ENCODE measurements at regions not wholly inside any gene's neighbourhood (a gene's known extent, or its start where the extent isn't known, plus 50 kb on each side); places are given as distances from the start of the nearest gene placed in this dataset.

- TF ChIP-seq, protein P1, sequence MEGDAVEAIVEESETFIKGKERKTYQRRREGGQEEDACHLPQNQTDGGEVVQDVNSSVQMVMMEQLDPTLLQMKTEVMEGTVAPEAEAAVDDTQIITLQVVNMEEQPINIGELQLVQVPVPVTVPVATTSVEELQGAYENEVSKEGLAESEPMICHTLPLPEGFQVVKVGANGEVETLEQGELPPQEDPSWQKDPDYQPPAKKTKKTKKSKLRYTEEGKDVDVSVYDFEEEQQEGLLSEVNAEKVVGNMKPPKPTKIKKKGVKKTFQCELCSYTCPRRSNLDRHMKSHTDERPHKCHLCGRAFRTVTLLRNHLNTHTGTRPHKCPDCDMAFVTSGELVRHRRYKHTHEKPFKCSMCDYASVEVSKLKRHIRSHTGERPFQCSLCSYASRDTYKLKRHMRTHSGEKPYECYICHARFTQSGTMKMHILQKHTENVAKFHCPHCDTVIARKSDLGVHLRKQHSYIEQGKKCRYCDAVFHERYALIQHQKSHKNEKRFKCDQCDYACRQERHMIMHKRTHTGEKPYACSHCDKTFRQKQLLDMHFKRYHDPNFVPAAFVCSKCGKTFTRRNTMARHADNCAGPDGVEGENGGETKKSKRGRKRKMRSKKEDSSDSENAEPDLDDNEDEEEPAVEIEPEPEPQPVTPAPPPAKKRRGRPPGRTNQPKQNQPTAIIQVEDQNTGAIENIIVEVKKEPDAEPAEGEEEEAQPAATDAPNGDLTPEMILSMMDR (IDR thresholded peaks at IDR 0.05; ENCODE audit: insufficient read depth, low read depth, low read length), result no peak
- Histone ChIP-seq H3K27me3 (ENCODE audit: control insufficient read depth, insufficient read depth, low read length) (no peaks in the 10 kb centered on the region), H3K4me3 (ENCODE audit: low read depth, low read length) (no peak overlapping the region), H3K36me3 (ENCODE audit: control insufficient read depth, insufficient read depth, low read length) (no peaks in the 10 kb centered on the region)
- ChIA-PET POLR2A (no interaction called here), CTCF (interaction anchor here (0.7 to 1.0 kb wide), 3 partner anchors 10 to 53 kb away, joined by 3 to 4 read pairs (median 4); no protein-coding TSS in a partner anchor)
- no peak for DNase-seq (ENCODE audit: low read depth)
Observed at GRCh38 chr16:80231121-80231520, 309.7 kb upstream of the DYNLRB2 start.

DNA sequence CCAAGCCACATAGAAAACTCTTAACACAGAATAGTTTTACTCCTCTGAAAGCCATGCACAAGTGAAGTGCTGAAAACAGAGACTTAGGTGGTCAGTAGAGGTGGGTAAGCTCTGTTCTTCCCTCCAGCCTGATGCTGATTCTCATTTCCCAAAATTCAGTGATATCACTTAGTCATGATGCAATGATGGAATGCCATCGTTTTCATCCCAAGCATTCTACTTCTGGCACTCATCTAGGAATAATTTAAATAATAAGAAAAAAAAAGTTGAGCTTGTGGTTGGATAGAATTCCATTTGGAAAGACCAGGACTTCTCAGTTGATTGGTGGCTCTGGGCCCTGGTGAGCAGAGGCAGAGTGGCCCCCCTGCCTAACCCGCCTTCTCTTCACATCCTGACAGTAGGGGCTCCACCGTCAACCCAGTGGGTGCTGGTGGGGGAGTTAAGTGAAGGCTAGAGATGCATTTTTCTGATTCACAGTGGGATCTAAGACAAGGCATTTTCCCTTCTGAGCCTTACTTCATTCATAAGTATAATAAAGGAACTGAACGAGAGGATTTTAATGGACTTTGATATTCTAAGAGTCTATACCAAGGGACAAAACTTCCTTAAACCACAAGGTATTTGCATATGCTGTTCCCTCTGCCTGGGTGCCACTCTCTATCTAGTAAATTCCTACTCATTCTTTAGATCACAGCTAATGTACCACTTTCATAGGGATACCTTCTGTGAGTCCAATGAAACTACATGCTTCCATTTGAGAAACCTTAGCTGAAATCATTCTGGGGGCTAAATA, 310.3 kb upstream of the DYNLRB2 start:
- no peak overlapping the region for H3K4me3 ChIP-seq (ENCODE audit: low read depth, low read length)
- H3K27me3 ChIP-seq (ENCODE audit: control insufficient read depth, insufficient read depth, low read length), result no peaks in the 10 kb centered on the region
- no peak for DNase-seq (ENCODE audit: low read depth)
- TF ChIP-seq, protein P1 (IDR thresholded peaks at IDR 0.05; ENCODE audit: insufficient read depth, low read depth, low read length), result no peak
- POLR2A ChIA-PET, result interaction anchor here (0.6 kb wide), 1 partner anchor 115 kb away, joined by 3 read pairs; no protein-coding TSS in a partner anchor
- no peaks in the 10 kb centered on the region for H3K36me3 ChIP-seq (ENCODE audit: control insufficient read depth, insufficient read depth, low read length)
- CTCF ChIA-PET, result interaction anchor here (0.7 to 1.0 kb wide), 3 partner anchors 10 to 53 kb away, joined by 3 to 4 read pairs (median 4); no protein-coding TSS in a partner anchor

GRCh38 chr16:80226499-80226898, 314.3 kb upstream of the DYNLRB2 start:
- H3K27me3 ChIP-seq (ENCODE audit: control insufficient read depth, insufficient read depth, low read length), result no peaks in the 10 kb centered on the region
- POLR2A ChIA-PET, result no interaction called here
- H3K36me3 ChIP-seq (ENCODE audit: control insufficient read depth, insufficient read depth, low read length), result no peaks in the 10 kb centered on the region
- no peak for DNase-seq (ENCODE audit: low read depth)
- H3K4me3 ChIP-seq (ENCODE audit: low read depth, low read length), result no peak overlapping the region
- CTCF ChIA-PET, result no interaction called here
- TF ChIP-seq, protein P1 (IDR thresholded peaks at IDR 0.05; ENCODE audit: insufficient read depth, low read depth, low read length), result no peak

DNA sequence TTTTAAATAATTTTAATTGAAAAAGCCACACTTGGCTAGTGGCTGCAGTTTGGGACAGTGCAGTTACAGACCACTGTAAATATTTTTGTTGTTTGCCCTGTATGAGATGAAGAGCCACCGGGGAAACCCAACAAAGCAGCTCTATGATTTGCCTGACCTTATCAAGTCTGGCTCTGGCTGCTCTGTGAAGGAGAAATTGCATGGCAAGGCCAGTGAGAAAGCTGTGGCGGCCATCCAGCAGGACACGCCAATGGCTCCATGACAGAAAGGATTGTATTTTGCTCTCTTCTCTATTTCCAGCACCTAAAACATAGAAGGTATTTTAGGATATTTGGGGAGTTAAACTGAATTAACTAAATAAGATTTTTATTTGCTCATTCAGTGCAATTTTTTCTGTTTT, 330.0 kb upstream of the DYNLRB2 start:
- H3K4me3 ChIP-seq (ENCODE audit: low read depth, low read length), result no peak overlapping the region
- no peak for DNase-seq (ENCODE audit: low read depth)
- H3K27me3 ChIP-seq (ENCODE audit: control insufficient read depth, insufficient read depth, low read length), result no peaks in the 10 kb centered on the region
- CTCF ChIA-PET, result no interaction called here
- POLR2A ChIA-PET, result no interaction called here
- H3K36me3 ChIP-seq (ENCODE audit: control insufficient read depth, insufficient read depth, low read length), result no peaks in the 10 kb centered on the region
- TF ChIP-seq, protein P1 (IDR thresholded peaks at IDR 0.05; ENCODE audit: insufficient read depth, low read depth, low read length), result no peak

DNA sequence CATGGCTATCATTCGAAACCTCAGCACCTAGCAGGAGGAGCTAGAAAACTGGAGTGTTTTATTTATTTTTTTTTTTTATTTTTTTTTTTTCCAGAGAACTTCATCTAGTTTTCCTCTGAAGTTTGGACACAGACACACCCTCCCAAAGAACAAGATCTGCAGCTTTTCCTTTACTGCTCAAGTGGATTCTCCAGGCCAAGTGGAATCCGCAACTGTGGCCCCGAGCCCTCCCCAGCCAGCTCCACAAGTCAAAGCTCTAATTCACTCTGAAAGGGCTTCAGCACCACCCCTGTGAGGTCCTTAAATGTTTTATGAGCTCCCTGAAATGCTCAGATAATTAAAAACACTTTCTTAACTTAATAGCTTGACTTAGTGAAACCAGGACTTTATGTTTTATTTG, 332.1 kb upstream of the DYNLRB2 start:
- ChIA-PET POLR2A (no interaction called here), CTCF (interaction anchor here (1.1 to 1.4 kb wide), 2 partner anchors 9 kb away, joined by 4 read pairs; no protein-coding TSS in a partner anchor)
- DNase-seq (ENCODE audit: low read depth), result no peak
- H3K36me3 ChIP-seq (ENCODE audit: control insufficient read depth, insufficient read depth, low read length), result no peaks in the 10 kb centered on the region
- no peaks in the 10 kb centered on the region for H3K27me3 ChIP-seq (ENCODE audit: control insufficient read depth, insufficient read depth, low read length)
- TF ChIP-seq, protein P1 (IDR thresholded peaks at IDR 0.05; ENCODE audit: insufficient read depth, low read depth, low read length), result no peak
- H3K4me3 ChIP-seq (ENCODE audit: low read depth, low read length), result no peak overlapping the region

Measured in BJ (cell line).